ENCODE measurements at regions not wholly inside any gene's neighbourhood (a gene's known extent, or its start where the extent isn't known, plus 50 kb on each side); places are given as distances from the start of the nearest gene placed in this dataset.

- no peaks in the 10 kb centered on the region for H3K36me3 ChIP-seq (ENCODE audit: control insufficient read depth, insufficient read depth, low read length)
- no peaks in the 10 kb centered on the region for H3K27me3 ChIP-seq (ENCODE audit: control insufficient read depth, insufficient read depth, low read length)
Observed at GRCh38 chr11:70842701-70843100, 409.7 kb downstream of the SHANK2 start.

GRCh38 chr11:70843906-70844305, 408.5 kb downstream of the SHANK2 start:
- H3K9me3 ChIP-seq (ENCODE audit: control insufficient read depth, low read length), result no peaks in the 10 kb centered on the region
- H3K4me3 ChIP-seq (ENCODE audit: low read length), result no peak overlapping the region
- H3K4me1 ChIP-seq (ENCODE audit: control insufficient read depth, insufficient read depth, low read length), result no peaks in the 10 kb centered on the region
- no peak overlapping the region for H3K9ac ChIP-seq (ENCODE audit: low read length)
- H3K36me3 ChIP-seq (ENCODE audit: control insufficient read depth, insufficient read depth, low read length), result no peaks in the 10 kb centered on the region
- H3K27me3 ChIP-seq (ENCODE audit: control insufficient read depth, insufficient read depth, low read length), result no peaks in the 10 kb centered on the region

More at GRCh38 chr11:70842701-70843100, 409.7 kb downstream of the SHANK2 start:
- no peaks in the 10 kb centered on the region for H3K9me3 ChIP-seq (ENCODE audit: control insufficient read depth, low read length)
- no peak overlapping the region for H3K9ac ChIP-seq (ENCODE audit: low read length)
- no peaks in the 10 kb centered on the region for H3K4me1 ChIP-seq (ENCODE audit: control insufficient read depth, insufficient read depth, low read length)
- no peak overlapping the region for H3K4me3 ChIP-seq (ENCODE audit: low read length)

- H3K9ac ChIP-seq (ENCODE audit: low read length), result no peak overlapping the region
- H3K36me3 ChIP-seq (ENCODE audit: control insufficient read depth, insufficient read depth, low read length), result no peaks in the 10 kb centered on the region
- no peak overlapping the region for H3K4me3 ChIP-seq (ENCODE audit: low read length)
- no peaks in the 10 kb centered on the region for H3K27me3 ChIP-seq (ENCODE audit: control insufficient read depth, insufficient read depth, low read length)
- H3K9me3 ChIP-seq (ENCODE audit: control insufficient read depth, low read length), result no peaks in the 10 kb centered on the region
- H3K4me1 ChIP-seq (ENCODE audit: control insufficient read depth, insufficient read depth, low read length), result no peaks in the 10 kb centered on the region
Observed at GRCh38 chr11:70844387-70844786, 408.0 kb downstream of the SHANK2 start.

GRCh38 chr11:70845591-70846041, 406.8 kb downstream of the SHANK2 start:
- Histone ChIP-seq H3K4me1 (ENCODE audit: control insufficient read depth, insufficient read depth, low read length) (no peaks in the 10 kb centered on the region), H3K4me3 (ENCODE audit: low read length) (no peak overlapping the region), H3K36me3 (ENCODE audit: control insufficient read depth, insufficient read depth, low read length) (no peaks in the 10 kb centered on the region)

GRCh38 chr11:70846781-70847655, 405.4 kb downstream of the SHANK2 start:
- H3K4me3 ChIP-seq (ENCODE audit: low read length), result no peak overlapping the region
- no peak overlapping the region for H3K9ac ChIP-seq (ENCODE audit: low read length)
- no peaks in the 10 kb centered on the region for H3K27me3 ChIP-seq (ENCODE audit: control insufficient read depth, insufficient read depth, low read length)
- H3K9me3 ChIP-seq (ENCODE audit: control insufficient read depth, low read length), result no peaks in the 10 kb centered on the region
- no peaks in the 10 kb centered on the region for H3K4me1 ChIP-seq (ENCODE audit: control insufficient read depth, insufficient read depth, low read length)
- H3K36me3 ChIP-seq (ENCODE audit: control insufficient read depth, insufficient read depth, low read length), result no peaks in the 10 kb centered on the region

More at GRCh38 chr11:70845591-70846041, 406.8 kb downstream of the SHANK2 start:
- no peak overlapping the region for H3K9ac ChIP-seq (ENCODE audit: low read length)
- no peaks in the 10 kb centered on the region for H3K27me3 ChIP-seq (ENCODE audit: control insufficient read depth, insufficient read depth, low read length)
- no peaks in the 10 kb centered on the region for H3K9me3 ChIP-seq (ENCODE audit: control insufficient read depth, low read length)

GRCh38 chr11:70848243-70848750, 404.1 kb downstream of the SHANK2 start:
- no peak overlapping the region for H3K4me3 ChIP-seq (ENCODE audit: low read length)
- no peak overlapping the region for H3K9ac ChIP-seq (ENCODE audit: low read length)
- no peaks in the 10 kb centered on the region for H3K27me3 ChIP-seq (ENCODE audit: control insufficient read depth, insufficient read depth, low read length)
- H3K36me3 ChIP-seq (ENCODE audit: control insufficient read depth, insufficient read depth, low read length), result no peaks in the 10 kb centered on the region
- H3K4me1 ChIP-seq (ENCODE audit: control insufficient read depth, insufficient read depth, low read length), result no peaks in the 10 kb centered on the region
- H3K9me3 ChIP-seq (ENCODE audit: control insufficient read depth, low read length), result no peaks in the 10 kb centered on the region

GRCh38 chr11:70849031-70849430, 403.3 kb downstream of the SHANK2 start:
- no peaks in the 10 kb centered on the region for H3K4me1 ChIP-seq (ENCODE audit: control insufficient read depth, insufficient read depth, low read length)
- no peak overlapping the region for H3K9ac ChIP-seq (ENCODE audit: low read length)
- no peaks in the 10 kb centered on the region for H3K9me3 ChIP-seq (ENCODE audit: control insufficient read depth, low read length)
- no peak overlapping the region for H3K4me3 ChIP-seq (ENCODE audit: low read length)
- no peaks in the 10 kb centered on the region for H3K27me3 ChIP-seq (ENCODE audit: control insufficient read depth, insufficient read depth, low read length)
- H3K36me3 ChIP-seq (ENCODE audit: control insufficient read depth, insufficient read depth, low read length), result no peaks in the 10 kb centered on the region

GRCh38 chr11:70851308-70851707, 401.1 kb downstream of the SHANK2 start:
- Histone ChIP-seq H3K36me3 (ENCODE audit: control insufficient read depth, insufficient read depth, low read length) (no peaks in the 10 kb centered on the region), H3K4me1 (ENCODE audit: control insufficient read depth, insufficient read depth, low read length) (no peaks in the 10 kb centered on the region), H3K9ac (ENCODE audit: low read length) (no peak overlapping the region), H3K9me3 (ENCODE audit: control insufficient read depth, low read length) (no peaks in the 10 kb centered on the region), H3K4me3 (ENCODE audit: low read length) (no peak overlapping the region), H3K27me3 (ENCODE audit: control insufficient read depth, insufficient read depth, low read length) (no peaks in the 10 kb centered on the region)

- H3K27me3 ChIP-seq (ENCODE audit: control insufficient read depth, insufficient read depth, low read length), result no peaks in the 10 kb centered on the region
- H3K4me1 ChIP-seq (ENCODE audit: control insufficient read depth, insufficient read depth, low read length), result no peaks in the 10 kb centered on the region
- H3K4me3 ChIP-seq (ENCODE audit: low read length), result no peak overlapping the region
- no peaks in the 10 kb centered on the region for H3K36me3 ChIP-seq (ENCODE audit: control insufficient read depth, insufficient read depth, low read length)
- H3K9me3 ChIP-seq (ENCODE audit: control insufficient read depth, low read length), result no peaks in the 10 kb centered on the region
- H3K9ac ChIP-seq (ENCODE audit: low read length), result no peak overlapping the region
Observed at GRCh38 chr11:70851907-70852306, 400.5 kb downstream of the SHANK2 start.

GRCh38 chr11:70853068-70853769, 399.2 kb downstream of the SHANK2 start:
- Histone ChIP-seq H3K4me3 (ENCODE audit: low read length) (no peak overlapping the region), H3K36me3 (ENCODE audit: control insufficient read depth, insufficient read depth, low read length) (no peaks in the 10 kb centered on the region), H3K9me3 (ENCODE audit: control insufficient read depth, low read length) (no peaks in the 10 kb centered on the region), H3K9ac (ENCODE audit: low read length) (no peak overlapping the region), H3K4me1 (ENCODE audit: control insufficient read depth, insufficient read depth, low read length) (no peaks in the 10 kb centered on the region), H3K27me3 (ENCODE audit: control insufficient read depth, insufficient read depth, low read length) (no peaks in the 10 kb centered on the region)

- Histone ChIP-seq H3K4me3 (ENCODE audit: low read length) (no peak overlapping the region), H3K4me1 (ENCODE audit: control insufficient read depth, insufficient read depth, low read length) (no peaks in the 10 kb centered on the region), H3K9ac (ENCODE audit: low read length) (no peak overlapping the region), H3K27me3 (ENCODE audit: control insufficient read depth, insufficient read depth, low read length) (no peaks in the 10 kb centered on the region), H3K9me3 (ENCODE audit: control insufficient read depth, low read length) (no peaks in the 10 kb centered on the region), H3K36me3 (ENCODE audit: control insufficient read depth, insufficient read depth, low read length) (no peaks in the 10 kb centered on the region)
Observed at GRCh38 chr11:70853770-70854108, 398.6 kb downstream of the SHANK2 start.

GRCh38 chr11:70854201-70854600, 398.2 kb downstream of the SHANK2 start:
- H3K9ac ChIP-seq (ENCODE audit: low read length), result no peak overlapping the region
- H3K36me3 ChIP-seq (ENCODE audit: control insufficient read depth, insufficient read depth, low read length), result no peaks in the 10 kb centered on the region
- H3K9me3 ChIP-seq (ENCODE audit: control insufficient read depth, low read length), result no peaks in the 10 kb centered on the region
- H3K4me1 ChIP-seq (ENCODE audit: control insufficient read depth, insufficient read depth, low read length), result no peaks in the 10 kb centered on the region
- no peak overlapping the region for H3K4me3 ChIP-seq (ENCODE audit: low read length)
- no peaks in the 10 kb centered on the region for H3K27me3 ChIP-seq (ENCODE audit: control insufficient read depth, insufficient read depth, low read length)

All from mucosa of stomach (tissue), 1 donor.